ENCODE measurements at regions not wholly inside any gene's neighbourhood (a gene's known extent, or its start where the extent isn't known, plus 50 kb on each side); places are given as distances from the start of the nearest gene placed in this dataset.

DNA sequence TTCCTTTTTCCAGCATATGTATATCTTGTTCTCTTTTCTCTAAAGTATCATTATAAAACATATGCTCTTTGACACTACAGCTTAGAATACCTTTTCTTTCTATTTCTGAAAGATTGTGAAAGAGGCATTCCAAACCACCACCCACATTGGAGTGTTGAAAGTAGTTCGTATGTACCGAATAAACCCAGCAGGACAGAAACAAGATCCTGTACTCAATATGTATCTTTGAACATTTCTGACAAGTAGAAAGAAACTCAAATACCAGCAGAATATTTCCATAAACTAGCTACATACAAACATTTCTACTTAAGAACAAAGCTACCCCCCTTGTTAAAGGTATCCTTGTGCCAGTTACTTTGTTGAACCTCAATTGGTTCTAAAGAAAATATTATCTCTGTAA lies 415.3 kb upstream of the ALCAM start:
- TF ChIP-seq POLR2AphosphoS5 (IDR thresholded peaks at IDR 0.05) (no peak), POLR2A (IDR thresholded peaks at IDR 0.05) (no peak)
- TF ChIP-seq, protein P1, sequence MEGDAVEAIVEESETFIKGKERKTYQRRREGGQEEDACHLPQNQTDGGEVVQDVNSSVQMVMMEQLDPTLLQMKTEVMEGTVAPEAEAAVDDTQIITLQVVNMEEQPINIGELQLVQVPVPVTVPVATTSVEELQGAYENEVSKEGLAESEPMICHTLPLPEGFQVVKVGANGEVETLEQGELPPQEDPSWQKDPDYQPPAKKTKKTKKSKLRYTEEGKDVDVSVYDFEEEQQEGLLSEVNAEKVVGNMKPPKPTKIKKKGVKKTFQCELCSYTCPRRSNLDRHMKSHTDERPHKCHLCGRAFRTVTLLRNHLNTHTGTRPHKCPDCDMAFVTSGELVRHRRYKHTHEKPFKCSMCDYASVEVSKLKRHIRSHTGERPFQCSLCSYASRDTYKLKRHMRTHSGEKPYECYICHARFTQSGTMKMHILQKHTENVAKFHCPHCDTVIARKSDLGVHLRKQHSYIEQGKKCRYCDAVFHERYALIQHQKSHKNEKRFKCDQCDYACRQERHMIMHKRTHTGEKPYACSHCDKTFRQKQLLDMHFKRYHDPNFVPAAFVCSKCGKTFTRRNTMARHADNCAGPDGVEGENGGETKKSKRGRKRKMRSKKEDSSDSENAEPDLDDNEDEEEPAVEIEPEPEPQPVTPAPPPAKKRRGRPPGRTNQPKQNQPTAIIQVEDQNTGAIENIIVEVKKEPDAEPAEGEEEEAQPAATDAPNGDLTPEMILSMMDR (IDR thresholded peaks at IDR 0.05), result no peak

All from sigmoid colon (tissue), 4 donors.